ENCODE measurements at regions not wholly inside any gene's neighbourhood (a gene's known extent, or its start where the extent isn't known, plus 50 kb on each side); places are given as distances from the start of the nearest gene placed in this dataset.

GRCh38 chr5:167831754-167832504 lies 459.5 kb upstream of the WWC1 start:
- peaks cover 2% of the 10 kb centered on the region for H3K9me1 ChIP-seq (ENCODE audit: control insufficient read depth, extremely low read depth, insufficient read depth, low read length)
- FAIRE-seq (no peak), DNase-seq (ENCODE audit: low read depth, low spot score) (no peak)
- peaks cover 88% of the 10 kb centered on the region for H3K79me2 ChIP-seq (ENCODE audit: control insufficient read depth, insufficient read depth, low read length)
- no peaks in the 10 kb centered on the region for H3K9me3 ChIP-seq (ENCODE audit: control insufficient read depth, low read depth, low read length)
- H2AFZ ChIP-seq (ENCODE audit: control insufficient read depth, low read length) = no peak overlapping the region
- no peak overlapping the region for H3K4me2 ChIP-seq (ENCODE audit: control insufficient read depth, extremely low read depth, insufficient read depth, low read depth, low read length)
- no peak overlapping the region for H3K4me3 ChIP-seq (ENCODE audit: control insufficient read depth in 2 of 3, extremely low read depth in 1 of 3, insufficient read depth in 2 of 3, low read depth in 1 of 3, low read length in 3 of 3)
- H3K4me1 ChIP-seq (ENCODE audit: control insufficient read depth, extremely low read depth, insufficient read depth, low read length) = peaks cover 13% of the 10 kb centered on the region
- TF ChIP-seq CTCF (optimal IDR thresholded peaks at IDR 0.05 in 1 of 3, IDR thresholded peaks at IDR 0.05 in 1 of 3, conservative IDR thresholded peaks at IDR 0.05 in 1 of 3; ENCODE audit: extremely low read depth in 1 of 3, insufficient read depth in 2 of 3, low read length in 3 of 3) (no peak), EZH2 (IDR thresholded peaks at IDR 0.05; ENCODE audit: low read length) (no peak)
- H3K9ac ChIP-seq (ENCODE audit: control insufficient read depth, extremely low read depth, insufficient read depth, low read length) = no peak overlapping the region
- H3K36me3 ChIP-seq (ENCODE audit: control insufficient read depth in 2 of 2, extremely low read depth in 1 of 2, insufficient read depth in 2 of 2, low read length in 2 of 2) = peaks cover 7 to 12% of the 10 kb centered on the region in 2 experiments
- dilution Hi-C loops (cut with MboI; ENCODE audit: extremely low pct_ligation_motif_present, low sequenced_read_pairs) = no loop called here
- H3K27me3 ChIP-seq (ENCODE audit: control insufficient read depth, extremely low read depth, insufficient read depth, low read length) = no peaks in the 10 kb centered on the region
- H3K27ac ChIP-seq (ENCODE audit: control insufficient read depth, insufficient read depth, low read length) = no peak overlapping the region
- no peaks in the 10 kb centered on the region for H4K20me1 ChIP-seq (ENCODE audit: control insufficient read depth, extremely low read depth, insufficient read depth, low read length)

GRCh38 chr5:167832609-167833008 lies 458.8 kb upstream of the WWC1 start:
- H3K79me2 ChIP-seq (ENCODE audit: control insufficient read depth, insufficient read depth, low read length) = peaks cover 89% of the 10 kb centered on the region
- H3K9ac ChIP-seq (ENCODE audit: control insufficient read depth, extremely low read depth, insufficient read depth, low read length) = no peak overlapping the region
- H3K9me3 ChIP-seq (ENCODE audit: control insufficient read depth, low read depth, low read length) = no peaks in the 10 kb centered on the region
- no peak overlapping the region for H3K27ac ChIP-seq (ENCODE audit: control insufficient read depth, insufficient read depth, low read length)
- H3K27me3 ChIP-seq (ENCODE audit: control insufficient read depth, extremely low read depth, insufficient read depth, low read length) = no peaks in the 10 kb centered on the region
- no peak overlapping the region for H3K4me2 ChIP-seq (ENCODE audit: control insufficient read depth, extremely low read depth, insufficient read depth, low read depth, low read length)
- H3K9me1 ChIP-seq (ENCODE audit: control insufficient read depth, extremely low read depth, insufficient read depth, low read length) = peaks cover 2% of the 10 kb centered on the region
- no peak overlapping the region for H3K4me3 ChIP-seq (ENCODE audit: control insufficient read depth in 2 of 3, extremely low read depth in 1 of 3, insufficient read depth in 2 of 3, low read depth in 1 of 3, low read length in 3 of 3)
- DNase-seq (ENCODE audit: low read depth, low spot score) = no peak
- peaks cover 14% of the 10 kb centered on the region for H3K4me1 ChIP-seq (ENCODE audit: control insufficient read depth, extremely low read depth, insufficient read depth, low read length)
- H2AFZ ChIP-seq (ENCODE audit: control insufficient read depth, low read length) = no peak overlapping the region
- peaks cover 7 to 12% of the 10 kb centered on the region in 2 experiments for H3K36me3 ChIP-seq (ENCODE audit: control insufficient read depth in 2 of 2, extremely low read depth in 1 of 2, insufficient read depth in 2 of 2, low read length in 2 of 2)
- no peak for FAIRE-seq
- dilution Hi-C loops (cut with MboI; ENCODE audit: extremely low pct_ligation_motif_present, low sequenced_read_pairs) = no loop called here
- TF ChIP-seq CTCF (optimal IDR thresholded peaks at IDR 0.05 in 1 of 3, IDR thresholded peaks at IDR 0.05 in 1 of 3, conservative IDR thresholded peaks at IDR 0.05 in 1 of 3; ENCODE audit: extremely low read depth in 1 of 3, insufficient read depth in 2 of 3, low read length in 3 of 3) (no peak), EZH2 (IDR thresholded peaks at IDR 0.05; ENCODE audit: low read length) (no peak)
- H4K20me1 ChIP-seq (ENCODE audit: control insufficient read depth, extremely low read depth, insufficient read depth, low read length) = no peaks in the 10 kb centered on the region

All from keratinocyte (primary cell).